ENCODE measurements at regions not wholly inside any gene's neighbourhood (a gene's known extent, or its start where the extent isn't known, plus 50 kb on each side); places are given as distances from the start of the nearest gene placed in this dataset.
"Not testable (repeated sequence)": the region's sequence is repeated elsewhere in the genome, so short reads cannot be mapped to it uniquely, and the experiment has no call there.

DNA sequence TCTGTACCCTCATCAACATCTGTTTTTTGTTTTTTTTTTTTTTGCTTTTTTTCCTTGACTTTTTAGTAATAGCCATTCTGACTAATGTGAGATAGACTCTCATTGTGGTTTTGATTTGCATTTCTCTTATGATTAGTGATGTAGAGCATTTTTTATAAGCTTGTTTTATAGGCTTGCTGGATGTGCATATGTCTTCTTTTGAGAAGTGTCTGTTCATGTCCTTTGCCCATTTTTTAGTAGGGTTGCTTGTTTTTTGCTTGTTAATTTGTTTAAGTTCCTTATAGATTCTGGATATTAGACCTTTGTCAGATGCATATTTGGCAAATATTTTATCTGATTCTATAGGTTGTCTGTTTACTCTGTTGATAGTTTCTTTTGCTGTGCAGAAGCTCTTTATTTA lies 53.5 kb upstream of the FAR1 start:
- not testable (repeated sequence) for DNase-seq (ENCODE audit: low read depth in 2 of 2)

DNA sequence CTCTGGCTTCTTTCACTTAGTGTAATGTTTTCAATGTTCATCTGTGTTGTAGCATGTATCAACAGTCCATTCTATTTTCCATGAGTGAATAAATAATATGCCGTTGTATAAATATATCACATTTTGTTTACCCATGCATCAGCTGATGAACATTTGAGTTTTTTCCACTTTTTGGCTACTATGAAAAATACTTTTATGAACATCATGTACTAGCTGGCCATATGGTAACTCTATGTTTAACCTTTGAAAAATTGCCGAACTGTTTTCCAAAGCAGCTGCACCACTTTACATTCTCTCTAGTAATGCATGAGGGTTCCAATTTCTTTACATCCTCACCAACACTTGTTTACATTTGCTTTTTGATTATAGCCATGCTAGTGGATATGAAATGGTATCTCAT lies 59.8 kb upstream of the FAR1 start:
- DNase-seq (ENCODE audit: low read depth in 2 of 2) = no peak

DNA sequence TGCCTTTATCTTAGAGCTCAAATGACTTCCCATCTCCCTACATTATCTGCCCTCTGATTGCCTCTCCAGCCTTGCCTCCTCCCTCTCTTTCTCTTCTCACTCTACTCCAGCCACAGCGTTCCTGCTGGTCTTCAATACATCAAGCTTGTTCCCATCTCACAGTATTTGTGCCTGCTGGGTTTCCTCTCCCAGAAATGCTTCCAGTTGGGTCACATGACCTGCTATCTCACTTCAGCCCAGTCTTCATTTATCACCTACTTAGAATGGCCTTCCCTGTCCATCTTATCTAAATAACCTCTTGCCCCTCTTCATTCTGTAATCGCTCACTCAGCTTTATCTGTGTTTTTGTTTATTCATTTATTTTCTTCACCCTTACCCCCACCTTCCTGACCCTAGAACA lies 61.8 kb upstream of the FAR1 start:
- no peak for DNase-seq (ENCODE audit: low read depth in 2 of 2)

DNA sequence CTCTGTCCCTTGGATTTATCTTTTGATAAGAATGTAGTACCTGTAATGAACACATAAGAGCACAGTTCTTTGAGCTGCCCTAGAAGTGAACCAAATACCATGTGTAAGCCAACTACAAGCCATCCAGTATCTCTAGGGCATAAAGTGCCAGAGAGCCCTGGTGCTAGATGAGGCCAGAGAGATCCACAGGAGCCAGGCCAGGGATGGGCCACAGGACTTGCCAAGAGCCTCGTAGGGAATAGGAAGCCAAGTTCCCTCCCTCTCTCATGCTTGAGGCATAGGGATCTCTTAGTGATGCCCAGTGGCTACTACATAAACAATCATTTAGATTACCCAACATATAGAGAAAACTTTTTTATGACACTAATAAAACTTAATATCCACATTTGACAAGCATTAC lies 64.8 kb upstream of the FAR1 start:
- DNase-seq (ENCODE audit: low read depth in 2 of 2) = no peak

DNA sequence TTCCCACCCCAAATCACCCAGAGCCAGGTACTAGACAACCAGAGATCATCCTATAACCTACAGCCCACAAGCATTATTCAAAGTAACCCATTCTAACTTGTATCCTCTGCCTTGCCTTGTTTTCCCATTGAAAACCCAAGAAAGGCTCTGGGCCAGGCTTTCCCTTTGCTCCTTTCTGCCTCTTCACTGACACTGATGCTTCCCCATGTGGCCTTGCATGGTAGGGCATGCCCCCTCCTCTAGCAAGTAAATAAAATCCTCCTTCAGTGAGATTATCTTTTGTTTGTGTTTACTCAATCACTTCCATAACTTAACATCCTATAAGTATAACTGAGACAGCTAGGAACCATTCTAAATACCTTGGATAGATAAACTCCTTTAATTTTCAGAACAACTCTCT lies 65.6 kb upstream of the FAR1 start:
- no peak for DNase-seq (ENCODE audit: low read depth in 2 of 2)

DNA sequence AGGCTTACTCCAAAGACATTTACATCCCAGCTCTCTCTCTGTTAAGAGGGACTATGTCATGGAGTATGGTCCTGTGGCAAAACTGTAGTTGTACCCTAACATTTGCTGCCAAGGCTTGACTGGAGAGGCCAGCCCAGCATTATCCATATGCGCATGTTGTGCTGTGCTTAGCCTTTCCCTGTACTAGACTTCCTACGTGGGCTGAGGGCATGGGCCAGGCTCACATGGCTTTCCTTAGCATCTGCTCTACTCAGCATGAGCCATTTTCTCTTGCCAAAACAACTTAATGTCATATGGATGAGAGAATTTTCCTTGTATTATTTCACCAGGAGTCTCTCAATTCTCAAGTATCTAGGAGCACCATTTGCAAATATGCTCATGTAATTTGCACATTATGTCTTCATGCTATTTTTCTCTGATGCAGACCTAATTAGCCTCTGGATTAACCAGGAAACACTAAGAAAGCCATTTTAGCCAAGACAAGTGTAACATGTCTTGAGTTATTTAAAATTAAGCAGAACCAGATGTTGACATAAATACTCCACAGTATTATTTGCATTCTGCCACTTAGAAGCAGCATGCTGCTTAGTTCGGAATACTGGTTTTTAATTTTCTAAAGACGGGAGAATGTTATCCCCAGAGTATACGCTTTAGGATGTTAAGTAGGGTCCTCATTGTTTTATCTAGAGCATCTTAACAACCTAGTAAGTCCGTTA lies 71.7 kb upstream of the FAR1 start:
- DNase-seq (ENCODE audit: low read depth in 2 of 2) = no peak

DNA sequence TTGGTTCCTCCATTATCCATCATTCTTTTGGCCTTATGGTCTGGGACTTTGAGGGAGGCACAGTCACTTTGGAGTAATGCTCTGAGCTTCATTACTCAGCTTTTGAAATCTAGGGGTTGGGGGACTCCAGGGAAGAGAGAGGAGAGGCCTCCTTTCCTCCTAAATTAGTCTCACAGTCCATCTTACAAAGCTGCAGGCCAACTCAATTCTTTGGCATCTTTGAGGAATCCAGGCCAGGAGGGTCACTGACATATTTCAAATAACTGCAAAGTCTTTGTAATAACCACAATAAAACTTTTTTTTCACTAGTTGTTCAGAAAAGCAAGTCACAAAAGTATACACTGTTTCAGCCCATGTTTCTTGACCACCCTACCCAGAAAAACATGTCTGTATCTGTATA lies 73.3 kb upstream of the FAR1 start:
- DNase-seq (ENCODE audit: low read depth in 2 of 2) = peak; percentile 15 to 21

DNA sequence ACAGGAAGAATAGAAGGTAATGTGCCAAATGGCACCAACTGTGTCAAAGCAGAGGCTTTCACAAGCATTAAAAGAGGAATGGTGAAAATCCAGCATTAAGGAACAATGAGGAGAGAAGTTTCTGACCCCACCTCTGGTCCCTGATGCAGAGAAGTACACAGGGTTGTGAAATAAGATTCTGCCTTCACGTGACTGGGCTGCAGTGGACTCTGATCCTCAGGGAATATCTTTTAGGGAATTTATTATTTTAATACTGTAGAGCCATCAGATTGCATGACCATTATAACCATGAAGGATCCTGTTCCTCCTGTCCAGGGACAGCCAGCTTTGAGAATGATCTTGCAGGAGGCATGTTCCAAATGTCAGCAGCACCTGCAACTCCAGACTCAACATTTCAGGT lies 74.4 kb upstream of the FAR1 start:
- no peak for DNase-seq (ENCODE audit: low read depth in 2 of 2)

DNA sequence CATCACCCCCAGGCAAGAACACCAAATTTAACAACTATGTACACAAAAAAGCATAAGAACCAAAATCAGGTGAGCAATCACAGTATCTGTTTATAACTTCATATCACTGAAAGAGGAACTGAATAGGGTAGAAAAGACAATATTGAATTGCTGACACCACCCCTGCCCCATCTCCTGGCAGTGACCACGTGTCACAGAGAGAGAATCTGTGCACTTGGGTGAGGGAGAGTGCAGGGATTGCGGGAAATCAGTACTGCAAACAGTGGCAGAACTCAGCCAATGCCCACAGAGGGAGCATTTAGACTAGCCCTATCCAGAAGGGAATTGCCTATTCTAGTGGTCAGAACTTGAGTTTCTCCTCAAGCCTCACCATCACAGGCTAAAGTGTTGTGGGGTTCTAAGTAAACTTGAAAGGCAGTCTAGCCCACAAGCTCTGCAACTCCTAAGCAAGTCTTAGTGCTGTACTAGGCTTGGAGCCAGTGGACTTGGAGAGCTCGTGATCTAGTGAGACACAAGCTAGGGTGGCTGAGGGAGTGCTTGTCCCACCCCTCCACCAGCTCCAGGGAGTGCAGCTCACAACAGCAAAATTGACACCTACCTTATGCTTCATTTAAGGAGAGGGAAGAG lies 82.8 kb upstream of the PTH start:
- no peak for DNase-seq (ENCODE audit: low read depth in 2 of 2)

DNA sequence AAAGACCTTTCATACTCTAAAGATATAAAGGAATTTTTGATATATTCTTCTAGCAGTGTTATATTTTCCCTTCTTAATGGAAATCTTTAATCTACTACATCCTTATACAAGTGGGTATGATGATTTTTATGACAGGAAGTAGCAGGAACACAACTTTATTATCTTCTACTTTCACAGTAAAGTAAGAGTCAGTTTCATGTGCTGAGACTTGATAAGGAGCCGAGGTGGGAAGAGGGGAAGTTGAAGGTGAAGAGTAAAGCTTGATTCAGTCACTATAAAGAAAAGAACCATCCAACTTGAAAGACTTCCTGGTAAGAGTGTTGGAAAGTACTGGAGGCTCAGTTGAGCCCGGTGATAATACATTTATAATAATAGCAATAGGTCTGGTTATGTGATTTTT lies 82.1 kb upstream of the PTH start:
- no peak for DNase-seq (ENCODE audit: low read depth in 2 of 2)

DNA sequence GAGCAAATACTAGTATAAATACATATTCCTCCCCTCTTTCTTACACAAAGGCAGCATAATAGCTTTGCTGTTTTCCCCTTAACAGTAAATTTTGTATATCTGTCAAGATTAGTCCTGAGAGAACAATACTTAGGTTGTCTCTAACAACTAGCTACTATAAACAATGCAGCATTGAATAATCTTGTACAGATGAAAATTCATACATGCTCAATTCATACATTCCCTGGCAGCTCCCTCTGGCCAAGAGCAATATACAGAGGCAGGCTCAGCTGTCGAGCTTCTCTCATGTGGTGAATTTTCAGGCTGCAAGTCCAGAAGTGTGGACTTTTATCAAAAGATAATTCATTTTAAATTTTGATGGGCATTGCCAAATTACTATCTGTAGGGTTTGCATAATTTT lies 81.2 kb upstream of the PTH start:
- DNase-seq (ENCODE audit: low read depth in 2 of 2) = no peak

DNA sequence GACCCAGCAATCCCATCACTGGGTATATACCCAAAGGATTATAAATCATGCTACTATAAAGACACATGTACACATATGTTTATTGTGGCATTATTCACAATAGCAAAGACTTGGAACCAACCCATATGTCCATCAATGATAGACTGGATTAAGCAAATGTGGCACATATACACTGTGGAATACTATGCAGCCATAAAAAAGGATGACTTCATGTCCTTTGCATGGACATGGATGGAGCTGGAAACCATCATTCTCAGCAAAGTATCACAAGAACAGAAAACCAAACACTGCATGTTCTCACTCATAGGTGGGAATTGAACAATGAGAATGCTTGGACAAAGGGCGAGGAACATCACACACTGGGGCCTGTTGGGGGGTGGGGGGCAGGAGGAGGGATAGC lies 79.6 kb upstream of the PTH start:
- not testable (repeated sequence) for DNase-seq (ENCODE audit: low read depth in 2 of 2)

DNA sequence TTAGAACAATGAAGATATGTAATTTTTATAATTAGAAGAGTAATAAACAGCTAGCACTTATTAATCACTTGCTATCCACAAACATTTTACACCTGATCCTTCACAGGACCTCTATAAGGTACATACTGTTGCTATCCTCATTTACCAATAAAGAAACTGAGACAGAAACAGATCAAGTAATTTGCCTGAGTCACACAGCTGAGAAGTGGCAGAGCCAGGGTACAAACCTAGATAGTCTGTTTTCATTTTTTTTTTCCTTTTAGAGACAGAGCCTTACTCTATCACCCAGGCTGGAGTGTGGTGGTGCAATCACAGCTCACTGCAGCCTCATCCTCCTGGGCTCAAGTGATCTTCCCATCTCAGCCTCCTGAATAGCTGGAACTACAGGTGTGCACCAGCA lies 71.8 kb upstream of the PTH start:
- no peak for DNase-seq (ENCODE audit: low read depth in 2 of 2)

DNA sequence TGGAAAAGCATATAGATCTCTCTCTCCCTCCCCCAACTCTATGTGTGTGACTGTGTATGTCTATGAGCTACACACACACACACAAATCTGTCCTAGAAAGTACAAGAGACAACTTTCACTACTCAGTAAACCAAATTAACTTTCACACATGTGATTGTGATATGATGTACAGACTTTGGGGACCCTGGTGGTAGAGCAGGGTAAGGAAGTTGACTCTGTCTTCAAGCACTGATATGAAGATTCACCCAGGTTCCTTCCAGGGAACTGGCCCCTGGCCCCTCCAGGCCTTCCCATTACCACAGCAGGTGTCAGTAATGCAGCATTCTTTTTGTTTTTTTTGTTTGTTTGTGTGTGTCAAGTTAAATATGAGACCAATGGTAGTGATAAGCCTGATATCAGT lies 66.1 kb upstream of the PTH start:
- no peak for DNase-seq (ENCODE audit: low read depth in 2 of 2)

DNA sequence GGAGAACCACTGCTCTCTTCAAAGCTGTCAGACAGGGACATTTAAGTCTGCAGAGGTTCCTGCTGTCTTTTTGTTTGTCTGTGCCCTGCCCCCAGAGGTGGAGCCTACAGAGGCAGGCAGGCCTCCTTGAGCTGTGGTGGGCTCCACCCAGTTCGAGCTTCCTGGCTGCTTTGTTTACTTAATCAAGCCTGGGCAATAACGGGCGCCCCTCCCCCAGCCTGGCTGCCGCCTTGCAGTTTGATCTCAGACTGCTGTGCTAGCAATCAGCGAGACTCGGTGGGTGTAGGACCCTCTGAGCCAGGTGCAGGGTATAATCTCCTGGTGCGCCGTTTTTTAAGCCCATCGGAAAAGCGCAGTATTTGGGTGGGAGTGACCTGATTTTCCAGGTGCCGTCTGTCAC lies 64.5 kb upstream of the PTH start:
- not testable (repeated sequence) for DNase-seq (ENCODE audit: low read depth in 2 of 2)

DNA sequence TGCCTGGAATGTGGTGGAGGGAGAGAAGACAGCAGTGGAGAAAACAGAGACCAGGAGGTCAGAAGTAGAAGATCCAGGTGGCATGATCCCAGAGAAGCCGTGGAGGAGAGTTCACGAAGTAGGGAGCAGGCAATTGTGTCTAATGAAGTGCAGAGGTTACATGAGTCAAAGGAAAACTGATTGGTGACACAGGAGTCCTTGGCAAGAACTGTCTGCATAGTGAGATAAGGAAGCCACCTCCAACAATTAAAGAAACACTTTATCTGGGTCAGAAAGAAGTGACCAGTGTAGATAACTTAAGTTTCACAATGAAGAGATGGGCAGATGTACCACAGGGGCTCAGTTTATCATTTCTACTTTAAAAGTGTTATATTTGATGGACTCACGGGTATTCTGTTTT lies 57.0 kb upstream of the PTH start:
- DNase-seq (ENCODE audit: low read depth in 2 of 2) = no peak

DNA sequence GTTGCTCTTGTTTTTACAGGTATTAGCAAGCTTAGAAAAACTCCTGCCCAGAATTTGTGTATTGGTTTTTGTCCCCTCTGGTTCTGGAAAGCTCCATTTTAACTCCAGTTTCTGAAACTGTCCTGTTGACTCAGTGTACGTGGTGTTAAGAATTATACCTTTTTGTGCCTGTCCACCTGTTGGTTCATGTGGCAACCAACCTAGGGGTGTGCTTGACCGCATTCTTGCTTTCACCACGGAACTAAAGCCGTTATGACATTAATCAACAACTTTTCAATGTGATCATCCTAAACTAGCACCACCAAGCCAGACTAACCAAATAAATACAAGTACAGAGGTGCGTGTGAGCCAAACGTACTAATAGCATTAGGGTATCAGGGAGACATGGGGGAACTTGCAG lies 56.0 kb upstream of the PTH start:
- DNase-seq (ENCODE audit: low read depth in 2 of 2) = no peak

DNA sequence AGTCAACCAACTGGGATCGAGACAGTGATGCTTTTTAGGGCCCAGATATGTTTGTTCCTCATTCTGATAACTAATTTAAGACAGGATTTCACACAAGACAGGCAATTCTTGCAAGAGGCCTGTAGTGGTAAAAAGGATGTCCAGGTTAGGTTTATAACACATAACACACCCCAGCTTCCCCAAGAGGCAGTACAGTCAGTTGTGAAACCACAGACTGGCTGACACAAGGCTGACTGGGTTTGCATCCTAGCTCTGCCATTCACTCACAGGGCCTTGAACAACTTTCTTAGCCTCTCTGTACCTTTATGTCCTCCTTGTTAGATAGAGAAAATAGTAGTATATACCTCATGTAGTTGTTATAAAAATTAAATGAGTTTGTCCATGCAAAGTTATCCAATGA lies 55.0 kb upstream of the PTH start:
- no peak for DNase-seq (ENCODE audit: low read depth in 2 of 2)

DNA sequence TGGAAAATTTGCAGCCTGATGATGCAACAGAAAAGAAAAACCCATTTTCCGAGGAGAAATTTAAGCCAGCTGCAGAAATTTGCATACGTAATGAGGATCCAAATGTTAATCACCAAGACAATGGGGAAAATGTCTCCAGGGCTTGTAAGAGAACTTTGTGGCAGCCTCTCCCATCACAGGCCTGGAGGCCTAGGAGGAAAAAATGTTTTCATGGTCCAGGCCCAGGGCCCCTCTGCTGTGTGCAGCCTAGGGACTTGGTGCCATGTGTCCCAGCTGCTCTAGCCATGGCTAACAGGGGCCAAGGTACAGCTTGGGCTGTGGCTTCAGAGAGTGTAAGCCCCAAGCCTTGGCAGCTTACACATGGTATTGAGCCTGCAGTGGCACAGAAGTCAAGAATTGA lies 50.3 kb upstream of the PTH start:
- DNase-seq (ENCODE audit: low read depth in 2 of 2) = not testable (repeated sequence)
